ENCODE measurements at regions not wholly inside any gene's neighbourhood (a gene's known extent, or its start where the extent isn't known, plus 50 kb on each side); places are given as distances from the start of the nearest gene placed in this dataset.

GRCh38 chr3:157769378-157769777, 266.2 kb upstream of the VEPH1 start:
- no peaks in the 10 kb centered on the region for H3K9me3 Mint-ChIP-seq
- Histone ChIP-seq H3K27me3 (no peaks in the 10 kb centered on the region), H4K20me1 (ENCODE audit: low read depth) (no peaks in the 10 kb centered on the region), H3K36me3 (no peaks in the 10 kb centered on the region), H3K27ac (no peak overlapping the region), H3K4me2 (no peak overlapping the region), H3K9ac (no peak overlapping the region), H2AFZ (replicated peaks) (no peak overlapping the region), H3K79me2 (ENCODE audit: low read depth) (no peaks in the 10 kb centered on the region), H3K4me3 (no peak overlapping the region), H3K9me3 (ENCODE audit: low read depth) (no peaks in the 10 kb centered on the region), H3K4me1 (no peaks in the 10 kb centered on the region), H3F3A (ENCODE audit: low read depth) (no peaks in the 10 kb centered on the region)
- H3K27me3 Mint-ChIP-seq (ENCODE audit: insufficient read depth, low read depth), result peaks cover 6% of the 10 kb centered on the region
- H3K4me3 Mint-ChIP-seq, result no peak overlapping the region
- TF ChIP-seq EZH2 (IDR thresholded peaks at IDR 0.05) (no peak), CTCF (IDR thresholded peaks at IDR 0.05) (peak; percentile 26)
- H3K27ac Mint-ChIP-seq, result no peak overlapping the region
- no peaks in the 10 kb centered on the region for H3K36me3 Mint-ChIP-seq
- no peak for DNase-seq (ENCODE audit: low spot score)
- no peaks in the 10 kb centered on the region for H3K4me1 Mint-ChIP-seq

- no peak overlapping the region for H2AFZ ChIP-seq (replicated peaks)
- no peaks in the 10 kb centered on the region for H4K20me1 ChIP-seq (ENCODE audit: low read depth)
- Mint-ChIP-seq H3K4me1 (no peaks in the 10 kb centered on the region), H3K27me3 (ENCODE audit: insufficient read depth, low read depth) (peaks cover 3% of the 10 kb centered on the region), H3K4me3 (no peak overlapping the region), H3K27ac (no peak overlapping the region), H3K9me3 (no peaks in the 10 kb centered on the region), H3K36me3 (no peaks in the 10 kb centered on the region)
- no peak overlapping the region for H3K4me2 ChIP-seq
- no peaks in the 10 kb centered on the region for H3K9me3 ChIP-seq (ENCODE audit: low read depth)
- H3K4me1 ChIP-seq, result no peaks in the 10 kb centered on the region
- DNase-seq (ENCODE audit: low spot score), result no peak
- H3K9ac ChIP-seq, result no peak overlapping the region
- no peak overlapping the region for H3K27ac ChIP-seq
- TF ChIP-seq EZH2 (IDR thresholded peaks at IDR 0.05) (no peak), EZH2phosphoT487 (IDR thresholded peaks at IDR 0.05) (no peak), CTCF (IDR thresholded peaks at IDR 0.05) (no peak)
- H3K27me3 ChIP-seq, result no peaks in the 10 kb centered on the region
- no peaks in the 10 kb centered on the region for H3F3A ChIP-seq (ENCODE audit: low read depth)
- H3K79me2 ChIP-seq (ENCODE audit: low read depth), result no peaks in the 10 kb centered on the region
- no peaks in the 10 kb centered on the region for H3K36me3 ChIP-seq
- H3K4me3 ChIP-seq, result no peak overlapping the region
Observed at GRCh38 chr3:157767607-157768006, 264.4 kb upstream of the VEPH1 start.

- Mint-ChIP-seq H3K4me3 (no peak overlapping the region), H3K27ac (no peak overlapping the region), H3K4me1 (peaks cover 3% of the 10 kb centered on the region), H3K27me3 (ENCODE audit: insufficient read depth, low read depth) (no peaks in the 10 kb centered on the region), H3K36me3 (no peaks in the 10 kb centered on the region), H3K9me3 (no peaks in the 10 kb centered on the region)
- Histone ChIP-seq H3K79me2 (ENCODE audit: low read depth) (no peaks in the 10 kb centered on the region), H3K36me3 (no peaks in the 10 kb centered on the region), H3K27me3 (no peaks in the 10 kb centered on the region), H3K9ac (no peak overlapping the region), H4K20me1 (ENCODE audit: low read depth) (no peaks in the 10 kb centered on the region), H3K4me2 (no peak overlapping the region), H3F3A (ENCODE audit: low read depth) (no peaks in the 10 kb centered on the region), H3K4me3 (no peak overlapping the region), H2AFZ (replicated peaks) (no peak overlapping the region), H3K9me3 (ENCODE audit: low read depth) (no peaks in the 10 kb centered on the region), H3K27ac (no peak overlapping the region), H3K4me1 (no peaks in the 10 kb centered on the region)
- TF ChIP-seq CTCF (IDR thresholded peaks at IDR 0.05), result no peak
- no peak for TF ChIP-seq EZH2phosphoT487 (IDR thresholded peaks at IDR 0.05)
- DNase-seq (ENCODE audit: low spot score), result no peak
Observed at GRCh38 chr3:157763644-157764043, 260.4 kb upstream of the VEPH1 start.

- no peaks in the 10 kb centered on the region for H3K36me3 ChIP-seq
- H3K27me3 Mint-ChIP-seq (ENCODE audit: insufficient read depth, low read depth), result no peaks in the 10 kb centered on the region
- no peak overlapping the region for H3K4me3 ChIP-seq
- H3K36me3 Mint-ChIP-seq, result no peaks in the 10 kb centered on the region
- H3K27me3 ChIP-seq, result no peaks in the 10 kb centered on the region
- DNase-seq (ENCODE audit: low spot score), result no peak
- no peak overlapping the region for H3K9ac ChIP-seq
- H3K9me3 Mint-ChIP-seq, result no peaks in the 10 kb centered on the region
- no peak overlapping the region for H3K4me2 ChIP-seq
- no peak overlapping the region for H3K27ac Mint-ChIP-seq
- H3K79me2 ChIP-seq (ENCODE audit: low read depth), result no peaks in the 10 kb centered on the region
- H2AFZ ChIP-seq (replicated peaks), result no peak overlapping the region
- peaks cover 22% of the 10 kb centered on the region for H3K4me1 Mint-ChIP-seq
- H4K20me1 ChIP-seq (ENCODE audit: low read depth), result no peaks in the 10 kb centered on the region
- H3K4me3 Mint-ChIP-seq, result no peak overlapping the region
- peaks cover 9% of the 10 kb centered on the region for H3K4me1 ChIP-seq
- no peaks in the 10 kb centered on the region for H3F3A ChIP-seq (ENCODE audit: low read depth)
- H3K27ac ChIP-seq, result no peak overlapping the region
- TF ChIP-seq EZH2phosphoT487 (IDR thresholded peaks at IDR 0.05), result no peak
- no peak for TF ChIP-seq EZH2 (IDR thresholded peaks at IDR 0.05)
- TF ChIP-seq CTCF (IDR thresholded peaks at IDR 0.05), result no peak
- no peaks in the 10 kb centered on the region for H3K9me3 ChIP-seq (ENCODE audit: low read depth)
Observed at GRCh38 chr3:157759311-157759710, 256.1 kb upstream of the VEPH1 start.

Data from neural progenitor cell (in vitro differentiated cells).